NCI-H1105 treated with DMSO at 0.1 percent for 48 hours (cell line): ENCODE measurements at regions not wholly inside any gene's neighbourhood (a gene's known extent, or its start where the extent isn't known, plus 50 kb on each side); places are given as distances from the start of the nearest gene placed in this dataset.
"Not testable (repeated sequence)": the region's sequence is repeated elsewhere in the genome, so short reads cannot be mapped to it uniquely, and the experiment has no call there.

ENCODE experiments used
- DNase-seq: peaks from one replicate; lab custom pipeline; 2025; lab: John Stamatoyannopoulos, UW

DNA sequence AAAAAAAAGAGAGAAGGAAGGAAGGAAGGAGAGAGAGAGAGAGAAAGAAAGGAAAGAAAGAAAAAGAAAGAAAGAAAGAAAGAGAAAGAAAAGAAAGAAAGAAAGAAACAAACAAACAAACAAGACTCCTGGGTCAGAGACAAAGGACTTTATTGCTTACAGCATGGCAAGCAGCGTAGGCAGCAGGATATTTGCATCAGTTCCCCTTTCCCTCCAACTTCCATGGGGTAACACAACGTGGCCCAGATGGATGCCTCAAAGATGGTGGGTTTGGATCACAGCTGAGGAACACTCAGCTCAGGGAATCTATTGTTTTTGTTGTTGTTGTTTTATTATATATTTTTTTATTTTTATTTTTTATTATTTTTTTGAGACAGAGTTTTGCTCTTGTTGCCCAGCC is 128.5 kb upstream of the VKORC1L1 start:
- DNase-seq, result no peak

DNA sequence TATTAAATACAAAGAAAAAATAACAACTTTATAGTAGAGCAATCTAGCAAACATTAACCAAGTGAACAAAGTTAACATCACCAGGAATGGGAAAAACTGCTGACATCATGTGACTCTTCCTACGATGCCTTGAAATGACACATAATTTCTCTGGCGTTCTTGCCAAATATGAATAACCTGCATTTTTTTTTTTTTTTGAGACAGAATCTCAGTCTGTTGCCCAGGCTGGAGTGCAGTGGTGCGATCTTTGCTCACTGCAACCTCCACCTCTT is 126.5 kb upstream of the VKORC1L1 start:
- DNase-seq, result no peak

DNA sequence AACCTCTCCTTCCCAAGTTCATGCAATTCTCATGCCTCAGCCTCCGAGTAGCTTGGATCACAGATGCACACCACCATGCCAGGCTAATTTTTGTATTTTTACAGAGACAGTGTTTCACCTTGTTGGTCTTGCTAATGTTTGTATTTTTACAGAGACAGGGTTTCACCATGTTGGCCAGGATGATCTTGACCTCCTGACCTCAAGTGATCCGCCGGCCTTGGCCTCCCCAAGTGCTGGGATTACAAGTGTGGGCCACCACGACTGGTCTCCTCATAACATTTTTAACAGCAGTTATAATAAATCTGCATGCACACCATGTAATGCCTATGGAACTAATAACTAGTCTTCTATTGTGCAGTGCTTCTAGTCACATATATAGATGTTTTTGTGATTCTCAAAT is 123.8 kb upstream of the VKORC1L1 start:
- no peak for DNase-seq

DNA sequence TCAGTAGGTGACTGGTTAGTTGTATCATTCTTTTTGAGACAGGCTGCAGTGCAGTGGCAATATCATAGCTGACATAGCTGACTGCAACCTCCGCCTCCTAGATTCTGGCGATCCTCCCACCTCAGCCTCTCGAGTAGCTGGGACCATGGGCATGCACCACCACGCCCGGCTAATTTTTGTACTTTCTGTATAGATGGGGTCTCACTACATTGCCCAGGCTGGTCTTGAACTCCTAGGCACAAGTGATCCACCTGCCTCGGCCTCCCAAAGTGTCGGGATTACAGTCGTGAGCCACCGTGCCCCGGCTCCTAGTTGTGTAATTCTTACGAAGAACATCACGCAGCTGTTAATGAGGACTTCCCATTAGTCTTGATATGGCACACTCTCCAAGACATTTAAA is 123.4 kb upstream of the VKORC1L1 start:
- no peak for DNase-seq

DNA sequence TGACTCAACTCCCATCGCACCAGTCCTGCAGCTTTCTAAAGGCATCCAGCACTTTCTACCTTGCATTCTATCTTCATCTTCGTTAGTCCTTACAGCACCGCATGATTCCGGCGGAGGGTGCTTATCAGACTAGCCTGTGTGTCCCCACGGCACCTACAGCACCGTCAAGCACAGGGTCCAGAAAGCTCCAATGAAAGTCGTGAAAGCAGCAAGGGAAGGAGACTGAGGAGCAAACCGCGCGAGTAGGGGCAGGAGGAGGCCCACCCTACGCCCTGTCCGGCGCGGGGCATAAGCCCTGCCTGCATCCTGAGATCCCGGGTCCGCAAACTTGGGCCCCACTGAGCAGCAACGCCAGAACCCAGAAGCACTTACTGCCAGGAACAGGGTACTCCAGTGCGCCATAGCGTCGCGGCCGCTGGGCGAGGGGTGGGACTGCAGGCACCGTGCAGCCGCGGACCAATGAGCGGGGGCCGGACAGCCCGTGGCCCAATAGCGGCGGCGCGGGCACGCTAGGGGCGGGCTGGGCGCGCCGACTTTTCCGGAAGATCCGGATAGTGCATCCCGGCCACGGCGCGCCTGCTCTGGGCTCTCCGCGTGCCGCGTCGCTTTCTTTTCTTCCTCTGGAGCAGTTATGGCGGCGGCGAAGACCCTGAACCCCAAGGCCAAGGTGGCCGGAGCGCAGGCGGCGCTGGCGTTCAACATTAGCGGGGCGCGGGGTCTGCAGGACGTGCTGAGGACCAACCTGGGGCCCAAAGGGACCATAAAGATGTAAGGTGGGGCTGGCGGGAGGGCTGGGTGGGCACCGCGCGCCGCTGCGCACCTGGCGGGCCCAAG is 122.1 kb upstream of the VKORC1L1 start:
- DNase-seq, result peak; percentile 89

DNA sequence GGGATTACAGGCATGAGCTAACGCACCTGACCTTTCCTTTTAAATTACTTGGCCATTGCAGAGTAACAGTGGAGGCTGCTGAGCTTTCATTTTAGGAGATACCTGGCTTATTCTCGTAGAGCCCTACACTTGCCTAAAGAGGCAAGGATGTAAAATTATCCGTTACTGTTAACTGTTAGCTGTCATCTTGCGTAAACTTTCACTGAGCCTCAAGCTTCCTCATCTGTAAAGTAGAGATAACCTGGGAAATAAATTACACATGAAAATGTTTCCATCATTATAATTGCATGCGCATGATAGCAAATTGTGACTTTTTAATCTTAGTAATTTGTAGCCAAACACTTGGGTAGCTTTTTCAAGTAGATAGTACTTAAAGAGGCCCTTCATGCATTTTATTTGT is 118.8 kb upstream of the VKORC1L1 start:
- DNase-seq, result not testable (repeated sequence)

DNA sequence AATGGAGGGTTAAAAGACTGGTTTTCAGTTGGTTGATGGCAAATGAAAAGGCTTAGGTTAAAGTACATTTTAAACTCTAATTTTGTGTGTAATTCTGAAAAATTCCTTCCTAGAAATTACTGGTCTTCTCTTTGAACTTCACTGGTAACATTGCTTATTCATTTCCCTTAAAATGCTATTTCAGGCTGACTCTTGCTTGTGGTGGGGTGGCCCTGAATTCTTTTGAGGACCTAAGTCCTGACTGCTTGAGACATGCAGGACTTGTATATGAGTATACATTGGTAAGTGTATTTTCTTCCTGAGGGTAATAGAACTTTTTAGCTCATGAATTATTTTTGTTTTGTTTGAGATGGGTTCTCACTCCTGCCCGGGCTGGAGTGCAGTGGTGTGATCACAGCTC is 113.9 kb upstream of the VKORC1L1 start:
- DNase-seq, result not testable (repeated sequence)

DNA sequence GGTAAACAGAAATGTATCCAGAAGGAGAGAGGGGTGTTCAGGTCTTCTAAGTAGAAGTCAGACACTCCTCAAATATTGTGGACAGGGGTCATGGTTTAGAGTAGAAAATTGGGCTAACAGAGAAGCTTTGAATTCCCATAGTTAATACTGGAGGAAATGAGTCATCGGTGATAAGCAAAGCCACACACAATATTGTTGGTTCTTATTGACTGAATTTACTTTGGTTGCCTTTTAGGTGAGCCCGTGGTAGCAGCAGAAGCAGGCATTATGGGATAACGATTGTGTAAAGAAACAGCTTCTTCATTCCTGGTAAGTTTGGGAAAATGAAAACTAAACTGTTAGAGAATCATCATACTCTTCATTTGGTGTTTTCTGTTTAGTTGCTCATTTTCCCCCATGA is 110.2 kb upstream of the VKORC1L1 start:
- not testable (repeated sequence) for DNase-seq

DNA sequence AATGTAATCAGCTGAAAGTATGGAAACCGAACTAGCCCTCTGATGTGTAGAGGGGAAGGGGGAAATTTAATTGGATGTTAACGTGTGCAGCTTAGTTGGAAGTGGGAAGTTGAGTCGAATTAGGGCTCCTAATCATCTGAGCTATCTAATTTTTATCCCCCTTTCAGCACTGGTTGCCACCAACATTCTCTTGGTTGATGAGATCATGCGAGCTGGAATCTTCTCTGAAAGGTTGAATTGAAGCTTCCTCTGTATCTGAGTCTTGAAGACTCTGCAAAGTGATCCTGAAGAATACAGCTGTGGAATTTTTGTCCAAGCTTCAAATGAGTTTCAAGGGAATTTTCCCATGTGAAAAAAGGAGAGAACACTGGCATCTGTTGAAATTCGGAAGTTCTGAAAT is 109.8 kb upstream of the VKORC1L1 start:
- DNase-seq, result not testable (repeated sequence)

DNA sequence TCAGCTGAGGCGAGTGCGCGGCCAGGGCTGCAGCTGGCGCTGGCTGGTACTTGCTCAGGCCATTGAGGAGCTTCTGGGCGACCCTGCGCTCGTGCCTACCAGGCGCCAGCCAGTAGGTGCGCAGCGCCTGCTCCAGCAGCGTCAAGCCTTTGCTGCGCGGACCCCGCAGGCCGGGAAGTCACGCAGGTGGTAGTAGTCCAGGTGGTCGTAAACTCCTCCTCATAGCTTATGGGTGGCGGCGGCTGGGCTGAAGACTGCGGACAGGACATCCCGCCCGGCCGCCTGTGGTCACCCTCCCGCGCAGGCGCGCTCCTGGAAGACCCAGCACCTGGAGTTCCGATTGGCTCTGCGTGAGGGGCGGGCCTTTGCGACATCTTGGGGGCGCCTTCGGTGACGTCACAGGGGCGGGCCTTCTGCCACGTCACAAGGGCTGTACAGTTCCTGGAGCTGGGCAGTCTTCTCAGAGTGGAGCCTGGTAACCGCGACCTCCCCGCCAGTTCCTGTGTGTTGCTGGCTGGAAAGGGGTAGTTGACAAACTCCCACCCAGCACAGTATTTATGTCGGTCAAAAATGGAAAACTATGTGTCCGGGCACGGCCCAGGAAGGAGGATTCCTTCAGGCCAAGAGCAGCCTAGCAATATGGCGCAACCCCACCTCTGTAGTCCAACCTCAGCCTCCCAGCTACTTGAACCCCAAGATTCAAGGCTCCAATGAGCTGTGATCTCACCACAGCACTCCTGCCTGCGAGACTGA is 102.2 kb upstream of the VKORC1L1 start:
- peak; percentile 84 for DNase-seq

DNA sequence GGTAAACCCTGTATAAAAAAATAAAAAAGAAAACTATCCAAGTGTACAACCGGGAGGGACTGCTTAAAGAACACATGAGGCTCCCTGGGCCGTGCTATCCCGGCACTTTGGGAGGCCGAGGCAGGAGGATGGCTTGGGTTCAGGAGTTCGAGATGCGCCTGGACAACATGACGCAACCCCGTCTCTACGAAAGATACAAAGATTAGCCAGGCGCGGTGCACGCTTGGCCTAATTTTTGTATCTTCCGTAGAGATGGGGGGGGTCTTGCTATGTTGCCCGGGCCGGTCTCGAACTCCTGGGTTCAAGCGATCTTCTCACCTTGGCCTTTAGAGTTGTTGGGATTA is 101.7 kb upstream of the VKORC1L1 start:
- not testable (repeated sequence) for DNase-seq

DNA sequence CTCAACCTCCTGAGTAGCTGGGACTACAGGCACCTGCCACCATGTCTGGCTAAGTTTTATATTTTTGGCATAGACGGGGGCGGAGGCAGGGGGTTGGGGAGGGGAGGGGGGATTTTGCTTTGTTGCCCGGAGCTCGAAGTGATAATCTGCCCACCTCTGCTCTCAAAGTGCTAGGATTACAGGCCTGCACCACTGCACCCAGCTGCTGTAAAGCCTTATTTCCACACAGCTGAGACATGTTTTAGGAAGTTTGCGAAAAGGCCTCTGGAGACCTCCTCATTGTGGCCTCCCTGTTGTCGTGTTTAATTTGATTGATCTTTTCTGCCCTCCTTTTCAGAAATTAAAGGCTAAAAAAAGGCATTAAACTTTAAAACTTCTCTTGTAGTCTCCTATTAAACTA is 96.2 kb upstream of the VKORC1L1 start:
- not testable (repeated sequence) for DNase-seq

DNA sequence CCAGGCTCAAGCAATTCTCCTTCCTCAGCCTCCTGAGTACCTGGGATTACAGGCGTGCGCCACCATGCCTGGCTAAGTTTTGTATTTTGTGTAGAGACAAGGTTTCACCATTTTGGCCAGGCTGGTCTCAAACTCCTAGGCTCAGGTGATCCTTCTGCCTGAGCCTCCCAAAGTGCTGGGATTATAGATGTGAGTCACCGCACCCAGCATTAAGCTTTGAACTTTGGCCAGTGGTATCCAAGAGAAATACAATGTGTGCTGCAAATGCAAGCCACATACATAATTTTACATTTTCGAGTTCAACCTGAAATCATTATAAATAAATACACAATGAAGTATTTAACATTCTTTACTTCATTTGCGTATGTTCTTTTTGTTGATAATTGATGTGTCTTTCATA is 82.9 kb upstream of the VKORC1L1 start:
- not testable (repeated sequence) for DNase-seq

DNA sequence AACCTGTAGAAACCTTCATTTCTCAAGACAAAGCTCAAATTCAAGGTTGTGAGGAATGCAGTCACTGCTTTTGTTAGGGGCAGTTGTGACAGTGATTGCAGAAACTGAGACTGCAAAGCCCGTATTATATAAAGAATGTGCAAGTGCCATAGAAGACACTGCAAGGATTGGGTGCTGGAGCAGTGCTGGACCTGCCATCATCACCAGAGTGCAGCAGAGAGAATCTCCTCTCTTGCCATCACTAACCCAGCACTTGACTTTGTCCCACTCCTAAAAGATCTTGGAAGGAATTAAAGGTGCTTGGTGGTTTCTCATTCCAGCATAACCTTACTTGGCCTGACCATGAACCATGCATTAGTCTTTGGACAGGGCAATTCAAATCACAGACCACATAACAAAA is 81.1 kb upstream of the VKORC1L1 start:
- not testable (repeated sequence) for DNase-seq

DNA sequence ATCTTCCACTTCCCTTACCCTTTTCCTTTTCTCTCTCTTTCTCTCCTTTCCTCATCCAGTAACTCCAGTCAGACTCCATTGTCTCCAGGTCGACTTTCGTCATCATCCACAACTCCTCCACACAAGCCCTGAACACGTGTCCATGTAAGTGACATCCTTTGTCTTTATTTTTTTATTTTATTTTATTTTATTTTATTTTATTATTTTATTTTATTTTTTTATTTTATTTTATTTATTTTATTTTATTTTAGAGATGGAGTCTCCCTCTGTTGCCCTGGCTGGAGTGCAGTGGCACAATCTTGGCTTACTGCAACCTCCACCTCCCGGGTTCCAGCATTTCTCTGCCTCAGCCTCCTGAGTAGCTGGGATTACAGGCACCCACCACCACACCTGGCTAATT is 80.1 kb upstream of the VKORC1L1 start:
- not testable (repeated sequence) for DNase-seq

DNA sequence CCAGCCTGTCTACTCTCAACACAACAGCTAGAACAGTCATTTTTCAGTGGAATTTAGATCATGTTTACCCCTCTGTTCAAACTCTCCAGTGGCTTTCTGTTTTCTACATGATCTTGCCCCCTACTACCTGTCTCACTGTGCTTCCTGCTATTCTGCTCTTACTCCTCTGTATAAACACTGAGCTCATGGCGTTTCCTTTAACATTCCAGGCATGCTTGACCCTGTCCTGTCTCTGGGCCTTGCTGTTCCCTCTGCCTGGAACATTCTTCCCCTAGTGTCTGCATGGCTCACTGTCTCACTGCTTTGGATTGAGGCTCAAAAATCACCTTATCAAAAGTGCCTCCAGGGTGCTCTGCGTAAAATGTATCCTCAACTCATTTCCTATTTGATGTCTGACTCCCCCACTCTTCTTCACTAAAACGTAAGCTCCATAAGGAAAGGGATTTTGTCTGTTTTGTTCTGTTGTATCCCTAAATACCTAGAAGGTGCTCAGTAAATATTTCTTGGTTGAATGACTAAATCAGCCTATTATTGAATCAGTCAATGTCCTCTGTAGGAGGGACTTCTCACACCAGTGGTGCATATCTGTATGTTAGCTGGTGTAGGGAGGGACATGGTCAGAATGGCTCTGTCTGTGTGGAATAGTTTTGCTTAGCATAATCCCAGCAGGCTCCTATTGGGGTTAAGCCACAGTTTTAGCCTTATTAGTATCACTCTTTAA is 78.0 kb upstream of the VKORC1L1 start:
- DNase-seq, result not testable (repeated sequence)

DNA sequence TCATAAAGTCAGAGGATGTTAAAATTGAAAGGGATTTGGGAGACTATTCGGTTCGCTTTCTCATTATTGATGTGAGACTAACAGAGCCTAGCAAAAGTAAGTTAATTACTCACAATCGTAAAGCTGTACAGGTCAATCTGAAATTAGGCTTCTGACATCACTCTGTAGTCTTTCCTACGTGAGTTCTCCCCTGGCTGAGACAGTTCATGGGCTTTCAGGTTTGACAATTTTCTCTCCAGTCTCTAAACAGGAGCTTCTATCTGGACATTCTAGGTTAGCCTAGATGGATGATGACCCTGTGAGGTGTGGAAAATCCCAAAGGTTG is 77.5 kb upstream of the VKORC1L1 start:
- not testable (repeated sequence) for DNase-seq

DNA sequence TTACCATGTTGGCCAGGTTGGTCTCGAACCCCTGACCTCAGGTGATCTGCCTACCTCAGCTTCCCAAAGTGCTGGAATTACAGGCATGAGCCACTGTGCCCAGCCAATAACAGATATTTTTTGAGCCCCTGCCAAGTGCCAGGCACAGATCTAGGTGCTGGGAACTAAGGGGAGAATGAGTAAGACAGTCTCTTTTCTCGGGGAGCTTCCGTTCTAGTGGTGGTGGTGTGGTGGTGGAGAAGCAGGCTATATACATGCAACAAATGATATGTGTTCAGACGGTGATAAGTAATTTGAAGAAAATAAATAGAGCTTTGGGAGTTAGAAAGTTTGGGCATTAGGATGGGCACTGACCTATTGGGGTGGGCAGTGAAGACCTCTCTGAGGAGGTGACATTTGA is 76.7 kb upstream of the VKORC1L1 start:
- DNase-seq, result no peak

DNA sequence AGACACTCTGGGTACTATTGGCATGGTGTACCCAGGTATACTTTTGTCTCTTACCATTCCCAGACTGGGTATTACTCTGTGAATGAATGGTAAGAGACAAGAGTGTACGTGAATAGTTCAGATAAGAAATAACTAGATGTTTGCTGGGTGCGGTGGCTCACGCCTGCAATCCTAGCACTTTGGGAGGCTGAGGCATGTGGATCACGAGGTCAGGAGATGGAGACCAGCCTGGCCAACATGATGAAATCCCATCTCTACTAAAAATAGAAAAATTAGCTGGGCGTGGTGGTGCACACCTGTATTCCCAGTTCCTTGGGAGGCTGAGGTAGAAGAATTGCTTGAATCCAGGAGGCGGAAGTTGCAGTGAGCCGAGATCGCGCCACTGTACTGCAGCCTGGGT is 75.8 kb upstream of the VKORC1L1 start:
- not testable (repeated sequence) for DNase-seq

DNA sequence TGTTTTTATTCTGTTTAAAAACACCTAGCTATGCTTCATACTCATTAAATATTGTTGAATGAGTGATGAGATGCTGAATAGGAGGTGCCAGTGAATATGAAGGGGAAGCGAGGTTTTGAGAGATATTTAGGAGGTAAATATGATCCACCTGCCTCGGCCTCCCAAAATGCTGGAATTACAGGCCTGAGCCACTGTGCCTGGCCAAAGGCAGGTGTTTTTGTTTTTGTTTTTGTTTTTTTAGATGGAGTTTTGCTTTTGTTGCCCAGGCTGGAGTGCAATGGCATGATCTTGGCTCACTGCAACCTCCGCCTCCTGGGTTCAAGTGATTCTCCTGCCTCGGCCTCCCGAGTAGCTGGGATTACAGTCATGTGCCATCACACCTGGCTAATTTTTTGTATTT is 75.3 kb upstream of the VKORC1L1 start:
- not testable (repeated sequence) for DNase-seq

DNA sequence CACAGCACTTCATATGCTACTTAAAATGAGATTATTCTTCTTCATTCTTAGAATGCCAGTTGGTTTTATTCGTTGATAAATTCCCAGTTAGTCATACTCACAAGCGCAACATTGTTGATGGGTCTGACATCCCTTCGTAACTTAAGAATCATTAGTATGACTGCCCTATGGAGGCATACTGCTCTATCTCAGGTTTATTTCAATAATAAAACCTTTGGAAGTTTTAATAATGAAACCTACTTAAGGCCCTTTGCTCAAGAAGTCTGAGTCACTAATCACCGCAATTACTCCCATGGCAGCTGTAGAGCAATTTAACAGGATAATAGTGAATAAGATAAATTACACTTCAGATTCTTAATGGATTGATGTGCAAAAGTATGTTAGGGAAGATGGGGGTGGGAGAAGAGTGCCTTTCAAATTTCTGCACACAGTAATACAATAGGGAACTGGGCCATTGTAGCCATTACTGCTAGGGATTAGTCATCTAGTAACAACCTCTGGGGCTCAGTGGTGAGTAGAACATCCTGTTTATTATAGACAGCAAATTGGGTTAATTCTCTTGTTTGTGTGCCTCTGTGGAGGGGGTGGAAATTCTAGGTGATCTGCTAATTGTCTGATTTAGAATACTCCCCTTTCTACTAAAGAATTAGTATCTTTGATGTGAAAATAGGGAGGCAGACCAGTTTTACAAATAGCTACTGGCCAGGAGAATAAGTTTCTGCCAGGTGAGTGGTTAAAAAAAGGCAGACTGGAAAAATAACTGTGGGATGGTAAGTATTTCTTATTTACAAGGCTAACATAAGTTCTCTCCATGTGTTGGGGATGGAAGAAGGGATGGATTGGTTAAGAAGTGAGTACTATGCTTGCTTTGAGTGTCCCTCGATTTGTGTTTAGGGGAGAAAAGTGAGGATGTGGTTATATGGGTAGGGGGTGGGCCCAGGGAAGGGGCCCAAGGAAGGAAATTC is 74.5 kb upstream of the VKORC1L1 start:
- no peak for DNase-seq

DNA sequence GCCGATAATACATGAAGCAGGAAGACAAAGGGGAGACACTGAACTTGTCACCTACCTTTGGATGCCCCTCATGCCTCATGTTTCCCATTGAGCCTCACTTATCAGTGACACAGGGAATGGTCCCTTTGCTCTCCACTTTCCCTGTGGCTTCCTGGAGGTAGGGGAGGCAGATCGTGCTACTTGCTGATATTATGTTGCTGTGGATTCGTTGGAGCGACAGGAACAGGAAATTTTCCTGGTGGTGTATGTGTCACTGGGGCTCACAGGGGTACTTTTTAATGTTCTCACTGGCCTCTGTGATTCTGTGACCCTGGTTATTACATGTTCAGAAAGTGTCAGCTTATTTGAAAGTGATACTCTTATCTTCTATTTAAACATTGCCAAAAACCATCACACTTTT is 72.7 kb upstream of the VKORC1L1 start:
- not testable (repeated sequence) for DNase-seq
